Endodermal cell (in vitro differentiated cells): ENCODE measurements at regions not wholly inside any gene's neighbourhood (a gene's known extent, or its start where the extent isn't known, plus 50 kb on each side); places are given as distances from the start of the nearest gene placed in this dataset.

Experiments used
- DNase-seq: peaks from one replicate; pipeline ENCODE4 v3.0.0-alpha.2; 2017
- H3K27ac ChIP-seq: 2 replicates; pipeline ENCODE4 v1.5.1; 2013; ENCODE audit warnings: mild to moderate bottlenecking, low read depth, low read length, moderate library complexity
- H3K27me3 ChIP-seq: 2 replicates; pipeline ENCODE4 v1.6.1; 2013; ENCODE audit warnings: mild to moderate bottlenecking, low read length, moderate library complexity; ENCODE audit not compliant: insufficient read depth, control insufficient read depth, poor library complexity, severe bottlenecking
- H3K36me3 ChIP-seq: 2 replicates; pipeline ENCODE4 v1.7.0; 2013; ENCODE audit warnings: mild to moderate bottlenecking, low read length, moderate library complexity; ENCODE audit not compliant: control insufficient read depth, insufficient read depth
- H3K4me1 ChIP-seq: one replicate; pipeline ENCODE4 v1.7.0; 2013; ENCODE audit warnings: low read length; ENCODE audit not compliant: control insufficient read depth, insufficient read depth
- H3K4me3 ChIP-seq: 2 replicates; pipeline ENCODE4 v1.5.1; 2013; ENCODE audit warnings: mild to moderate bottlenecking, low read length, moderate library complexity
- H3K9ac ChIP-seq: 2 replicates; pipeline ENCODE4 v1.6.1; 2013; ENCODE audit warnings: mild to moderate bottlenecking, low read length, moderate library complexity; ENCODE audit not compliant: poor library complexity, severe bottlenecking; ENCODE audit errors: extremely low read depth
- H3K9me3 ChIP-seq: 2 replicates; pipeline ENCODE4 v1.6.1; 2013; ENCODE audit warnings: mild to moderate bottlenecking, low read length, moderate library complexity; ENCODE audit not compliant: control insufficient read depth
- H3K27ac Mint-ChIP-seq: 2 replicates; pipeline ENCODE4 v1.8.0; 2020; ENCODE audit warnings: mixed read lengths
- H3K27me3 Mint-ChIP-seq: 2 replicates; pipeline ENCODE4 v1.8.0; 2021; ENCODE audit warnings: mild to moderate bottlenecking, mixed read lengths; ENCODE audit not compliant: insufficient read depth
- H3K36me3 Mint-ChIP-seq: 2 replicates; pipeline ENCODE4 v1.8.0; 2020; ENCODE audit warnings: low read depth, mixed read lengths
- H3K4me1 Mint-ChIP-seq: 2 replicates; pipeline ENCODE4 v1.8.0; 2020; ENCODE audit warnings: mixed read lengths
- H3K4me3 Mint-ChIP-seq: 2 replicates; pipeline ENCODE4 v1.8.0; 2020; ENCODE audit warnings: mild to moderate bottlenecking, moderate library complexity, mixed read lengths
- H3K9me3 Mint-ChIP-seq: 2 replicates; pipeline ENCODE4 v1.8.0; 2020; ENCODE audit warnings: mild to moderate bottlenecking, mixed read lengths
- CTCF ChIP-seq: fragments of 200-600 bp; sonication (generic); conservative IDR thresholded peaks from 2 replicates; pipeline ENCODE4 v1.5.0; 2021; ENCODE audit warnings: antibody characterized with exemption, mild to moderate bottlenecking
- WGBS, 2 experiments: methylation state at CpG; one replicate each; pipeline versions ENCODE4 v1.1.5 to v1.1.7; 2013; ENCODE audit warnings: missing lambda C conversion rate in 2 of 2, mixed read lengths in 1 of 2; ENCODE audit not compliant: insufficient coverage in 1 of 2, insufficient read length in 1 of 2; 5-methylcytosine and 5-hydroxymethylcytosine counted together

GRCh38 chr15:29556380-29556779 lies 265.9 kb downstream of the TJP1 start:
- no peak for TF ChIP-seq CTCF
- no peak overlapping the region for H3K4me3 Mint-ChIP-seq
- H3K27ac Mint-ChIP-seq = no peak overlapping the region
- H3K4me3 ChIP-seq = no peak overlapping the region
- WGBS, 2 experiments = 79% methylated on average over 4 of the region's 4 CpGs; no CpG with 5 or more reads in 1 of the 2 experiments
- peaks cover 7% of the 10 kb centered on the region for H3K27me3 Mint-ChIP-seq
- peaks cover 9% of the 10 kb centered on the region for H3K4me1 Mint-ChIP-seq
- peaks cover 3% of the 10 kb centered on the region for H3K9me3 Mint-ChIP-seq
- H3K27ac ChIP-seq = no peak overlapping the region
- H3K9me3 ChIP-seq = no peaks in the 10 kb centered on the region
- H3K9ac ChIP-seq = no peak overlapping the region
- no peaks in the 10 kb centered on the region for H3K36me3 ChIP-seq
- DNase-seq = no peak
- no peaks in the 10 kb centered on the region for H3K36me3 Mint-ChIP-seq
- H3K27me3 ChIP-seq = no peaks in the 10 kb centered on the region
- H3K4me1 ChIP-seq = no peaks in the 10 kb centered on the region

- no peaks in the 10 kb centered on the region for H3K36me3 Mint-ChIP-seq
- H3K9me3 ChIP-seq = no peaks in the 10 kb centered on the region
- no peaks in the 10 kb centered on the region for H3K27me3 ChIP-seq
- H3K27ac Mint-ChIP-seq = no peak overlapping the region
- H3K27me3 Mint-ChIP-seq = peaks cover 6% of the 10 kb centered on the region
- peaks cover 3% of the 10 kb centered on the region for H3K9me3 Mint-ChIP-seq
- H3K36me3 ChIP-seq = no peaks in the 10 kb centered on the region
- peaks cover 9% of the 10 kb centered on the region for H3K4me1 Mint-ChIP-seq
- no peak overlapping the region for H3K27ac ChIP-seq
- 73 to 75% methylated on average over 3 to 4 of the region's 4 CpGs for WGBS, 2 experiments
- H3K9ac ChIP-seq = no peak overlapping the region
- no peak overlapping the region for H3K4me3 Mint-ChIP-seq
- no peak for DNase-seq
- H3K4me3 ChIP-seq = no peak overlapping the region
- no peak for TF ChIP-seq CTCF
- no peaks in the 10 kb centered on the region for H3K4me1 ChIP-seq
Observed at GRCh38 chr15:29554531-29554930, 267.7 kb downstream of the TJP1 start.

GRCh38 chr15:29550834-29551465 lies 271.3 kb downstream of the TJP1 start:
- Mint-ChIP-seq H3K27me3 (no peaks in the 10 kb centered on the region), H3K4me3 (no peak overlapping the region), H3K4me1 (no peaks in the 10 kb centered on the region), H3K9me3 (peaks cover 16% of the 10 kb centered on the region), H3K27ac (no peak overlapping the region), H3K36me3 (peaks cover 10% of the 10 kb centered on the region)
- H3K4me3 ChIP-seq = no peak overlapping the region
- no peak overlapping the region for H3K9ac ChIP-seq
- no peak overlapping the region for H3K27ac ChIP-seq
- H3K36me3 ChIP-seq = no peaks in the 10 kb centered on the region
- H3K9me3 ChIP-seq = peaks cover 6% of the 10 kb centered on the region
- TF ChIP-seq CTCF = no peak
- H3K4me1 ChIP-seq = no peaks in the 10 kb centered on the region
- H3K27me3 ChIP-seq = no peaks in the 10 kb centered on the region
- WGBS, 2 experiments = 93% methylated on average over 4 to 5 of the region's 5 CpGs
- DNase-seq = no peak
